ENCODE measurements at regions not wholly inside any gene's neighbourhood (a gene's known extent, or its start where the extent isn't known, plus 50 kb on each side); places are given as distances from the start of the nearest gene placed in this dataset.

DNA sequence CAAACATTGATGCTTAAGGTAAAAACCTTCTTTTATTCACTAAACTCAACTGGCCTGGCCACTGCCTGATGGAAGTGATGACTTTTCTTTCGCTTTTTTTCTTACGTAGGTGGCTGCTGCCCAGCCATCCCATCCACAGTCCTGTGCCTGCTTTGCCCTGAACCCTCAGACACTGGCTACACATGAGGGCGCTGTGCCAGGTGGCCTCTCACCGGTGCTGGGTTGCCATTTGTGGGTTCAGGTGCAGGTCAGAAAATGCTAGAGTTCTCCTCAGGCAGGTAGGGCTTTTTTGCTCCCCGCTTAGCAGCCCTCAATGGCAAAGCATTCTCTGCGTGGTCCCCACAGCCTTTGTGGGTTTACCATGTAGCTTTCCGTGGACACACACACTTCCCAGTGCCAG lies 88.3 kb upstream of the PRR23E start:
- H3K4me1 Mint-ChIP-seq = no peaks in the 10 kb centered on the region
- H3K9me3 Mint-ChIP-seq = no peaks in the 10 kb centered on the region
- H3K36me3 Mint-ChIP-seq (ENCODE audit: low read depth) = no peaks in the 10 kb centered on the region
- no peaks in the 10 kb centered on the region for H3K27me3 Mint-ChIP-seq
- ChIA-PET POLR2A (no interaction called here), CTCF (no interaction called here)
- no peak overlapping the region for H3K4me3 Mint-ChIP-seq
- no peak overlapping the region for H3K27ac Mint-ChIP-seq
- no peak for DNase-seq

DNA sequence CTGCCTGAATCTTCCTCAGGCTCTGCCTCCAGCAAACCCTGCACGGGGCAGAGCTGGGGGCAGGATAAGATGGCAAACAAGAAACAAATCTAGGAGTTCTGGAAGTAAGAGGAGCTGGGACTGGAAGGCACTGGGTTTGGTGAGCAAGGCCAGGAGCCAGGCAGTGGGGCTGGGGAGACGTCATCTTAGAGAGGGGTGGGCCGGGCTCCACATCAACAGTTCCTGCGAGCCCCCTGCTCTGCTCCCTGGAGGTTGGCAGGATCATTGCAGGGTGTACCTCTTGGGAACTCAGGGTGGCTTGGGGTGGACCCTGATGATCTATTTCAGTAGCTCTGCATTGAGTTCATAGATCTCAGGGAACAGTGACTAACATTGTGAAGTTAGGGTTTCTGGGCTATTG lies 87.3 kb upstream of the PRR23E start:
- H3K4me3 Mint-ChIP-seq = no peak overlapping the region
- no peaks in the 10 kb centered on the region for H3K4me1 Mint-ChIP-seq
- H3K9me3 Mint-ChIP-seq = no peaks in the 10 kb centered on the region
- DNase-seq = no peak
- ChIA-PET CTCF (no interaction called here), POLR2A (no interaction called here)
- H3K27ac Mint-ChIP-seq = no peak overlapping the region
- H3K36me3 Mint-ChIP-seq (ENCODE audit: low read depth) = no peaks in the 10 kb centered on the region
- H3K27me3 Mint-ChIP-seq = no peaks in the 10 kb centered on the region

DNA sequence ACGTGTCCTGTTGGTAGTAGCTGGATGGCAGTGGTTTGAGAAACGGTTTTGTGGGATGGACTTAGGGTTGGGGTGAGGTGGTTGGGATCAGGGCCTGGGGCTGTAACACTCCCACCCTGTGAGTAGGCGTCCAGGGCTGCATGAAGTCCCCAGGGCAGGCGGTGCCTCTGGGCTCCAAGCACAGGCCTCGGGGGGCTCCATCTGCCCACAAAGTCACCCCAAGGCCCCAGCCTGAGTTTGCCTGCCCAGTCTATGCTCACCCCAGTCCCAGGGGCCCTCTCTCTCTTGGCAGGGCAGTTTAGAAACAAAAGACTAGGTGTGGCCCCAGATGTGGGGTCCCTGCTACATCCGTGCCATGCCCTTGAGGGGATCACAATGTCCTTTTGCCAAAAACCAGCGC lies 86.9 kb upstream of the PRR23E start:
- Mint-ChIP-seq H3K27ac (no peak overlapping the region), H3K36me3 (ENCODE audit: low read depth) (no peaks in the 10 kb centered on the region), H3K4me1 (no peaks in the 10 kb centered on the region), H3K27me3 (no peaks in the 10 kb centered on the region), H3K4me3 (no peak overlapping the region), H3K9me3 (no peaks in the 10 kb centered on the region)
- DNase-seq = no peak
- CTCF ChIA-PET = no interaction called here
- POLR2A ChIA-PET = no interaction called here

DNA sequence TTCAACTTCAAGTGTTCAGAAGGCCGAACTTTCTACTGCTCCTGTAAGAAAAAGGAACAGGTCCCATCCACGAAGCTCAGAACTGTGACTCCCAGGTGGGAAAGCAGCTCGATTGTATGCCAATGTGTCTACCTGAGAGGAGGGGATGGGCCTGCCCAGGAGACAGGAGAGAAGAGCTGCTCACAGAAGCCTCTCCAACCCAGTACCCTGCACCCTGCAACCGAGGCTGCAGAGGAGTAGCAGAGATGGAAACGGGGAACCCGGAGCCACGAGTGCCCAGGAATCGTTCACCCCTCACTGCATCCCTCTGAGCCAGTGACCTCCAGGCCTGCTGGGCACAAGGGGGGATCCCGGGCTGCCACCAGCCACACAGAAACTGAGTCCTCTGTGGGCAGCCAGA lies 86.5 kb upstream of the PRR23E start:
- H3K9me3 Mint-ChIP-seq = peaks cover 2% of the 10 kb centered on the region
- no peak overlapping the region for H3K27ac Mint-ChIP-seq
- no peaks in the 10 kb centered on the region for H3K27me3 Mint-ChIP-seq
- ChIA-PET CTCF (no interaction called here), POLR2A (no interaction called here)
- no peaks in the 10 kb centered on the region for H3K36me3 Mint-ChIP-seq (ENCODE audit: low read depth)
- no peaks in the 10 kb centered on the region for H3K4me1 Mint-ChIP-seq
- H3K4me3 Mint-ChIP-seq = no peak overlapping the region
- no peak for DNase-seq

DNA sequence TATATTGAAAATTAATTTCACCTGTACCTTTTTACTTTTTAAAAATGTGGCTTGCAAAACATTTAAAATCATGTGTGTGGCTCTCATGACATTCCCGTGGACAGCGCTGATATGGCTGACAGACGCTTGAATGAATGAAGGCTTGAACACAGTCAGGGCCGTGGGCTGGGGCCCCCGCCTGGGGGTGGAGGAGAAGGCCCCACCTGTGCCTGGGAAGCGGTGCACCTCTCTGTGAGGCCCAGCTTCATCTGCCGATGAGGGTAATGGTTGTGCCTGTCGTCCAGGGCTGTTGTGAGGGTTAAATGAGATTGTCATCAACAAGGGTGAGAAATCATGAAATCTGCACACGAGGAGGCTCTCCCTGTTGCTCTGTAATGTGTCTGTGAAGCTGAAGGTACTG lies 85.9 kb upstream of the PRR23E start:
- no peaks in the 10 kb centered on the region for H3K27me3 Mint-ChIP-seq
- H3K27ac Mint-ChIP-seq = no peak overlapping the region
- no peaks in the 10 kb centered on the region for H3K4me1 Mint-ChIP-seq

DNA sequence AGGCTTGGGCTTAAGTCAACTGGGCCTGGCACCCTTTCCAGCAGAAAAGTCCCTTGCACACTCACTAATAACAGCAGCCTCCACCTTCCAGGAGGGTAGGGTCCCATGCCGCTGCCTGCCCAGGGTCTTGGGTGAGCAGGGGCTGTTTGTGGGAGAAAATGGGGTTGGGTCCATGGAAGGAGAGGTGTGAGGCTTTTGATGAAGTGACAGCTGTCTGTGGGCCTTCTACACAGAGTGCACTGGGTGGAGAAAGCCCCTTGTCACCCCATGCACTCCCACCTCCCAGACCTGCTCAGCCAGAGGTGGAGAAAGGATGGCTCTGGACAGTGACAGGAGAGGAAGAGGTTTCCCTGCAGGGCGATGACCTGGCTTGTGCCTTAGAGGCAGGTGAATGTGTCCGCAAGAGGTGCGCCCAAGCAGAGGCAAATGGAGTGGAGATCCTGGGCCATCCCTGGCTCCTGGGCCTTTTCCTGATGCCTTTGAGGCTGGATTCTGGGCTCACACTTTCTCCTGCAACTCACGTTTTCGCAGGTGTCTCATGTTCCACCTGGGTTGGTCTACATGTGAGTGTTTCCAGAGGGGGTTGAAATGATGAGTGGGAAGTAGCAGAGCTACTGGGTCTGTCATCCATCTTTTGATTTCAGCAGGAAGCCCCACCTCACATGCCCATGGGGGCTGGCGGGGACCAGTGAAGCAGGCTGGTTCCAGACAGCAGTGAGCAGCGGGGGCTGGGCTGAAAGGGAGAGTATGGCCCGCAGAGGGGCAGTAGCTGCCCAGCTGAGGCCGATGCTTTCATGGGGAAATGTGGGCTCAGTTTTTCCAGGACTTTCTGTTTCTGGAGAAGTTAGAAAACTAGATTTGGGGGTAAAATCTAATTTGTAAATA lies 85.2 kb upstream of the PRR23E start:
- POLR2A ChIA-PET = no interaction called here
- Mint-ChIP-seq H3K4me1 (no peaks in the 10 kb centered on the region), H3K36me3 (ENCODE audit: low read depth) (no peaks in the 10 kb centered on the region), H3K27ac (no peak overlapping the region), H3K4me3 (no peak overlapping the region), H3K27me3 (no peaks in the 10 kb centered on the region), H3K9me3 (peaks cover 7% of the 10 kb centered on the region)
- DNase-seq = no peak
- CTCF ChIA-PET = no interaction called here

More for the DNA sequence above, 85.9 kb upstream of the PRR23E start:
- Mint-ChIP-seq H3K36me3 (ENCODE audit: low read depth) (no peaks in the 10 kb centered on the region), H3K4me3 (no peak overlapping the region), H3K9me3 (peaks cover 2% of the 10 kb centered on the region)
- CTCF ChIA-PET = no interaction called here
- DNase-seq = no peak
- POLR2A ChIA-PET = no interaction called here

DNA sequence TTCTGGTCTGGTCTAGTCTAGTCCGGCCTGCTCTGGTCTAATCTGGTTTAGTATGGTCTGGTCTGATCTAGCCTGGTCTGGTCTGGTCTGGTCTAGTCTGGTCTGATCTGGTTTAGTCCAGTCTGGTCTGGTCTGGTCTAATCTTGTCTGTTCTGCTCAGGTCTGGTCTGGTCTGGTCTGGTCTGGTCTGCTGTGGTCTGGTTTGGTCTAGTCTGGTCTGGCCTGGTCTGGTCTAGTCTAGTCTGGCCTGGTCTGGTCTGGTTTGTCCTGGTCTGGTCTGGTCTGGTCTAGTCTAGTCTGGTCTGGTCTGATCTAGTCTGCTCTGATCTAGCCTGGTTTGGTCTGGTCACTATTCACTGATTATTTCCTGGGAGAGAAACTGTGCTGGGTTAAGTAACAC lies 84.1 kb upstream of the PRR23E start:
- no peak overlapping the region for H3K27ac Mint-ChIP-seq
- H3K27me3 Mint-ChIP-seq = no peaks in the 10 kb centered on the region
- POLR2A ChIA-PET = no interaction called here
- no peak overlapping the region for H3K4me3 Mint-ChIP-seq
- H3K4me1 Mint-ChIP-seq = no peaks in the 10 kb centered on the region
- no peaks in the 10 kb centered on the region for H3K36me3 Mint-ChIP-seq (ENCODE audit: low read depth)
- no peak for DNase-seq
- CTCF ChIA-PET = no interaction called here
- H3K9me3 Mint-ChIP-seq = peaks cover 11% of the 10 kb centered on the region

DNA sequence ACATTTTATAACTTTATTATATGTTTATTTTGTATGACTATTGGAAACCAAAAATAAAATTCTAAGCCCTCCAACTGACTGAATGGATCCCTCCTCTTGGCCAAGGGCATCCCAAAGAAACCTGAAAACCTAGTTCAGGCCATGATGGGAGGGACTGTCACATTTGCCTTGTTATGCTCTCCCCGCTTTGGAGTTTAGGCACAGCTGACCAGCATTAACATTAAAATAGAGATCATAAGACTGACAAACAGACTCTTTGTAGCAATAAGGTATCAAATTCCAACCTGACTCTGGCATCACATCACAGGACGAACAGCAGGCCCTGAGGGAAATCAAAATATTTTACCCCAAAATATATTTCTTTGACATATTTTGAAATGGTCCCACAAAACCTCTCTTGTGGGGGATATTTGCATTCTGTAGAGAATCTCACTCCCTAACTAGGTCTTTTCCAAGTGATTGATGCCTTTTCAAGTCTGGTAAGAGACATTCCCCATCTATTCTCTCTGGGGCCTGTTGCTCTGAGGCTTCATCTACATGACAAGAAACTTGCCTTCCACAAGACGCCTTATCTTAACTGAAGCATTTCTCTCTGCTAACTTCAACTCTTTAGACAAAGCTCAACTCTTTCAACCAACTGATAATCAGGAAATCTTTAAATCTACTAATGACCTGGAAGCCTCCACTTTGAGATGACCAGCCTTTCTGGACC lies 81.8 kb upstream of the PRR23E start:
- no peak overlapping the region for H3K4me3 Mint-ChIP-seq
- POLR2A ChIA-PET = no interaction called here
- no peak overlapping the region for H3K27ac Mint-ChIP-seq
- no peaks in the 10 kb centered on the region for H3K27me3 Mint-ChIP-seq
- no peak for DNase-seq
- H3K4me1 Mint-ChIP-seq = no peaks in the 10 kb centered on the region
- peaks cover 11% of the 10 kb centered on the region for H3K9me3 Mint-ChIP-seq
- CTCF ChIA-PET = interaction anchor here (0.6 kb wide), 1 partner anchor 402 kb away, joined by 3 read pairs; no protein-coding TSS in a partner anchor
- no peaks in the 10 kb centered on the region for H3K36me3 Mint-ChIP-seq (ENCODE audit: low read depth)

DNA sequence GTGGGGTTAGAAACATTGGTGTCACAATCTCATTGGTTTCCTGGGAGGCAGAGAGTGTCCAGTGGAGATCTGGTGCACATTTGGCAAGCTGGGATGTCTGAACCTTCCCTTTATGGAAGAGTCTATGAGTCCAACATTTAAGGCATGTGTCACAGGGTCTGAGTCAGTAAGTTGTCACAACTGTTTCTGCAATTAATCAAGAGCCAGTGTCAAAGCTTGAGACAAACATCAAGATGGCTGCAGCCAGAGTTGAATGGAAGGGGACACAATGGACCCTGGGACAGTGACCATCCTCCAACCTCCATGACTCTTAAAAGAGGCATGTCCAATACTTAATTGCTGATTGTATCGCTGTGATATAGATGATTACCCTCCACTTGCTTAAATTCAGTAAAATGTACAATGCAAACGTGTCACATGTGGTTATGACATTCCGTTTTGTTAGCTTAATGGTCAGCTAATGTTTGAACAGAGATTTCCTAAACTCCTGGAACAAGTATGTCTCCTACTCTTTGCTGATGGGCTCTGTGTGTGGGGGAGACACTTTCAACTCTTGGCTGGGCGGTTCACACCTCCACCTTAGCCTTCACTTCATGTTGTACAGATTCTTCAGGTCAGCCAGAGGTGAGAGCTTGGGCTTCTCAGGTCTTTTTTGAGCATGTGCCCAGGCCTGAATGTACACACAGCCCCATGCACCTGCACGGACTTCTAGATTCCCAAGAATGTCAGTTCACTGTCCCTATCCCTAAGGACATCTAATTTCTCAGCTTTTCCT lies 79.9 kb upstream of the PRR23E start:
- H3K27ac Mint-ChIP-seq = no peak overlapping the region
- ChIA-PET CTCF (no interaction called here), POLR2A (no interaction called here)
- H3K4me1 Mint-ChIP-seq = no peaks in the 10 kb centered on the region
- peaks cover 11% of the 10 kb centered on the region for H3K9me3 Mint-ChIP-seq
- H3K36me3 Mint-ChIP-seq (ENCODE audit: low read depth) = no peaks in the 10 kb centered on the region
- DNase-seq = no peak
- peaks cover 2% of the 10 kb centered on the region for H3K27me3 Mint-ChIP-seq
- no peak overlapping the region for H3K4me3 Mint-ChIP-seq

DNA sequence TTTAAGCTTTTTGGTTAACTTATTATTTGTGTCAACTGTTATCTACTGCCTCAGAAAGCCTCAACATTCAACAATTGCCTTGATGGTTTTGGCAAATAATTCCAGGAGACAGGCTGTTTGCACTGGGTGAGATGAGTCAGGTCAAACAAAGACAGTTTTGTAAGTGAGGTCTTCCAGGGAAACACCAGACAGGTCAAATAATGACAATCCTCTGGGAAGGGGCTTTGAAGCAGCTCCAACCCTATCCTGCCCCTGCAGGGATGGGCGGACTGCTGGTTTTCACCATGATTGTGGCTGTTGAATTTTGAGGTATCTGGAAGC lies 79.4 kb upstream of the PRR23E start:
- Mint-ChIP-seq H3K4me3 (no peak overlapping the region), H3K4me1 (no peaks in the 10 kb centered on the region), H3K27ac (no peak overlapping the region), H3K9me3 (peaks cover 11% of the 10 kb centered on the region), H3K36me3 (ENCODE audit: low read depth) (no peaks in the 10 kb centered on the region), H3K27me3 (peaks cover 2% of the 10 kb centered on the region)
- DNase-seq = no peak
- POLR2A ChIA-PET = no interaction called here
- CTCF ChIA-PET = no interaction called here

DNA sequence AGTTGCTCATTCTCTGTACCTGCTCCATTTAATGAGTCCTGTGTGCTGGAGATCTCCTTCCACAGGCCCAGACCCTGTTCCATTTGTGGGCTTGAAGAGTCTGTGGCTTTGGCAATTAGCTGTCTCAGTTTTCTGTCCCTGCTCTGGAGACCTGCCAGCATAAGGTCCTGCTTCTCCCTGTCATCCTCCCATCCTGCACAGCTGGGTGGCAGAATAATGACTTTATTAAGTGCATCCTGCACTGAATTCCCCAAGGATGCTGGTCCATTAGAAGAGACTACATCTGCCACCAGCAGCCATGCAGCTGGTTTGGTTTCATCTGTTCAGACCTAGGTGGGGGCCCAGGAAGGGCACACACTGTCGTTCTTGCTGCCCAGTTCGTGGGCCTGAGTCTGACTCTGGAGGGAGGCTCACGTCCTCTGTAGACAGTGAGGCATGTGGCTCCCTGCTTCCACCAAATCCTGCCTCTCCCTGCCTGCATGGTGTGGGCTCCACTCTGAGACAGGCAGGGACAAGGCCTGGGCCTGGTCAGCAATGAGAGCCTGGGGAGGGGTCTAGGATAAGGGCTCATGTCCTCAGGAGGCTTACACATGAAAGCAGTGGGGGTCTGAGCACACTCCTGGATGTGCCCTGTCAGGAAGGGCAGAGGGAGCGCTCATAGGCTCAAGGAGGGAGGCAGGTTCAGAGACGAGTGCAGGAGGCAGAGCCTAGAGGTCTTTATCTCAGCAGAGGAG lies 78.4 kb upstream of the PRR23E start:
- H3K4me3 Mint-ChIP-seq = no peak overlapping the region
- H3K9me3 Mint-ChIP-seq = peaks cover 11% of the 10 kb centered on the region
- ChIA-PET POLR2A (no interaction called here), CTCF (no interaction called here)
- no peaks in the 10 kb centered on the region for H3K4me1 Mint-ChIP-seq
- DNase-seq = no peak
- H3K27ac Mint-ChIP-seq = no peak overlapping the region
- peaks cover 2% of the 10 kb centered on the region for H3K27me3 Mint-ChIP-seq
- H3K36me3 Mint-ChIP-seq (ENCODE audit: low read depth) = no peaks in the 10 kb centered on the region

DNA sequence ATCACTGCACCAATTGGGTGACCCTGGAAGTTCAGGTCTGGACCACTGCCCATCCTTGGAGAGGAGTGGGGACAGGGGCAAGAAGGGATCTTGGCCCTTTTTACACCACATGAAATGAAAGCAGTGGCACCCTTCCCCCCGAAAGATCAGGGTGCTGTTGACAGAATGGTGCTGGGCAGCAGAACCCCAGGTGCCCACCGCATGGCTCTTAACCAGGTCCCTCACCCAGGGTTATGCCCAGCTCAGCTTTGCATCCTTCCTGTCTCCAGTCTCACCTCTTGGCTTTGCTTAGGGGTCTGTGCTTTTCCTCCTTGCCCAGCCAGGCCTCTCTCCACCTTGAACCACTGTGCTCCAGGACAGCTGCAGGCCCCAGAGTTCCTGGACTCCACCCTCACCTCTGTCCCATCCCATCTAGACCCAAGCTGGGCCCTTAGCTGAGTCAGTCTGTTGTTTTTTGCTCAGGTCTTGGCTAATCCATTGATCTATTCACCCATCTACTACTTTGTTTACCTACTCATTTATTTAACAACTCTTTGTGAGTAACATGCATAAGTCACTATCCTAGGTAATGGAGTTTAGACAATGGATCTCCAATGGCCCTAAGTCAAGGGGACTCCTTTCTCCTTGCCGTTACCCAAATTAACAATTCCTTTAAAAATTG lies 77.1 kb upstream of the PRR23E start:
- no peaks in the 10 kb centered on the region for H3K36me3 Mint-ChIP-seq (ENCODE audit: low read depth)
- no peak for DNase-seq
- peaks cover 11% of the 10 kb centered on the region for H3K9me3 Mint-ChIP-seq
- H3K4me1 Mint-ChIP-seq = no peaks in the 10 kb centered on the region
- no peak overlapping the region for H3K27ac Mint-ChIP-seq
- CTCF ChIA-PET = no interaction called here
- H3K27me3 Mint-ChIP-seq = peaks cover 7% of the 10 kb centered on the region
- POLR2A ChIA-PET = no interaction called here
- no peak overlapping the region for H3K4me3 Mint-ChIP-seq

Measured in activated CD4-positive, alpha-beta T cell treated with anti-CD3 and anti-CD28 coated beads, Interleukin-2, amount 10 ng/mL, durations not matched to agents 7 days and 5 days (primary cell).